Loucy (cell line): ENCODE measurements at regions not wholly inside any gene's neighbourhood (a gene's known extent, or its start where the extent isn't known, plus 50 kb on each side); places are given as distances from the start of the nearest gene placed in this dataset.

Source experiments
- H2AFZ ChIP-seq: fragments of 200-600 bp; sonication (generic); 2 replicates; pipeline ENCODE4 v1.6.0; 2016; ENCODE audit warnings: antibody characterized with exemption, mild to moderate bottlenecking, low read length, moderate library complexity
- H3F3A ChIP-seq: fragments of 200-600 bp; 2 replicates; pipeline ENCODE4 v1.6.0; 2016; ENCODE audit warnings: antibody characterized with exemption, low read depth, mild to moderate bottlenecking
- H3K27me3 ChIP-seq: fragments of 200-600 bp; sonication (generic); 2 replicates; pipeline ENCODE4 v1.6.1; 2014; ENCODE audit warnings: low read length, mild to moderate bottlenecking; ENCODE audit not compliant: insufficient read depth, poor library complexity, severe bottlenecking
- H3K36me3 ChIP-seq: fragments of 200-600 bp; sonication (generic); 2 replicates; pipeline ENCODE4 v1.6.1; 2016; ENCODE audit warnings: low read length; ENCODE audit not compliant: insufficient read depth
- H3K4me1 ChIP-seq: fragments of 200-600 bp; sonication (generic); 2 replicates; pipeline ENCODE4 v1.5.1; 2014; ENCODE audit warnings: low read length, mild to moderate bottlenecking; ENCODE audit not compliant: insufficient read depth, poor library complexity, severe bottlenecking
- H3K4me2 ChIP-seq: fragments of 200-600 bp; sonication (generic); 2 replicates; pipeline ENCODE4 v1.6.0; 2014; ENCODE audit warnings: antibody characterized with exemption, low read length, low read depth, mild to moderate bottlenecking; ENCODE audit not compliant: poor library complexity, severe bottlenecking
- H3K4me3 ChIP-seq: fragments of 200-600 bp; sonication (generic); 2 replicates; pipeline ENCODE4 v1.5.1; 2014; ENCODE audit warnings: low read length, mild to moderate bottlenecking, mixed read lengths; ENCODE audit not compliant: poor library complexity, severe bottlenecking
- H3K79me2 ChIP-seq: fragments of 200-600 bp; sonication (generic); 2 replicates; pipeline ENCODE4 v1.6.1; 2014; ENCODE audit warnings: low read length; ENCODE audit not compliant: insufficient read depth
- H3K9ac ChIP-seq: fragments of 200-600 bp; sonication (generic); 2 replicates; pipeline ENCODE4 v1.6.0; 2014; ENCODE audit warnings: mild to moderate bottlenecking, low read depth, low read length, moderate library complexity; ENCODE audit not compliant: poor library complexity, severe bottlenecking
- H3K9me2 ChIP-seq: fragments of 200-600 bp; sonication (generic); replicated peaks from 2 replicates; pipeline ENCODE4 v1.6.1; 2016; ENCODE audit warnings: low read depth, low read length, mixed read lengths
- H3K9me3 ChIP-seq: fragments of 200-600 bp; sonication (generic); 2 replicates; pipeline ENCODE4 v1.6.1; 2014; ENCODE audit warnings: mild to moderate bottlenecking, antibody characterized with exemption, low read length, low read depth; ENCODE audit not compliant: insufficient read depth
- H4K20me1 ChIP-seq: fragments of 200-600 bp; sonication (generic); 2 replicates; pipeline ENCODE4 v1.6.0; 2014; ENCODE audit warnings: antibody characterized with exemption, low read length, mild to moderate bottlenecking; ENCODE audit not compliant: insufficient read depth, poor library complexity, severe bottlenecking
- EZH2phosphoT487 ChIP-seq: fragments of 200-600 bp; IDR thresholded peaks from 2 replicates; pipeline ENCODE4 v1.6.1; 2018; ENCODE audit warnings: antibody characterized with exemption, mild to moderate bottlenecking, moderate library complexity, borderline replicate concordance
- TF ChIP-seq, protein P1 (sequence below): fragments of 200-600 bp; sonication (generic); conservative IDR thresholded peaks from 2 replicates; pipeline ENCODE4 v1.5.1; 2014; ENCODE audit warnings: mild to moderate bottlenecking, antibody characterized with exemption, low read length

DNA sequence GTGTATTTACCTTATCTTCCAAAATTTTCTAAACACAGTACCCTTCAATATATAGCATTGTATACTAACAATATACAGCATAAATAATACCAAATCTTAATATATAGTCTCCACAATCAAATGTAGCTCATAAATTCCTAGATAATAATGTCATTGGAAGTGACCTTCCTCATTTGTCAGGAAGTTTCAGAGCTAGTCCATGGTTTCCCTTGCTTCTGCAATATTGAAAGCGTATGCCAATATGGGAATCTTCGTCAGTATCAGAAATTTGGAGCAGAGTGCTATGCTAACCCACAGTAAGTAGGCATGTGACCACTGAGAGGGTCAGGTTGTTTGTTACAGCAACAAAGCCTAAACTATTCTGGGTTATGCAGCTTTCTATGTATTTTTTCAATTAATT is 774.9 kb upstream of the CDH10 start:
- Histone ChIP-seq H3K27me3 (no peaks in the 10 kb centered on the region), H3K4me1 (no peaks in the 10 kb centered on the region), H4K20me1 (no peaks in the 10 kb centered on the region), H3K9ac (no peak overlapping the region), H3F3A (no peaks in the 10 kb centered on the region), H3K4me2 (no peak overlapping the region), H3K79me2 (no peaks in the 10 kb centered on the region), H3K36me3 (no peaks in the 10 kb centered on the region), H3K9me2 (no peaks in the 10 kb centered on the region), H3K9me3 (no peaks in the 10 kb centered on the region), H3K4me3 (no peak overlapping the region), H2AFZ (no peak overlapping the region)
- TF ChIP-seq, protein P1, sequence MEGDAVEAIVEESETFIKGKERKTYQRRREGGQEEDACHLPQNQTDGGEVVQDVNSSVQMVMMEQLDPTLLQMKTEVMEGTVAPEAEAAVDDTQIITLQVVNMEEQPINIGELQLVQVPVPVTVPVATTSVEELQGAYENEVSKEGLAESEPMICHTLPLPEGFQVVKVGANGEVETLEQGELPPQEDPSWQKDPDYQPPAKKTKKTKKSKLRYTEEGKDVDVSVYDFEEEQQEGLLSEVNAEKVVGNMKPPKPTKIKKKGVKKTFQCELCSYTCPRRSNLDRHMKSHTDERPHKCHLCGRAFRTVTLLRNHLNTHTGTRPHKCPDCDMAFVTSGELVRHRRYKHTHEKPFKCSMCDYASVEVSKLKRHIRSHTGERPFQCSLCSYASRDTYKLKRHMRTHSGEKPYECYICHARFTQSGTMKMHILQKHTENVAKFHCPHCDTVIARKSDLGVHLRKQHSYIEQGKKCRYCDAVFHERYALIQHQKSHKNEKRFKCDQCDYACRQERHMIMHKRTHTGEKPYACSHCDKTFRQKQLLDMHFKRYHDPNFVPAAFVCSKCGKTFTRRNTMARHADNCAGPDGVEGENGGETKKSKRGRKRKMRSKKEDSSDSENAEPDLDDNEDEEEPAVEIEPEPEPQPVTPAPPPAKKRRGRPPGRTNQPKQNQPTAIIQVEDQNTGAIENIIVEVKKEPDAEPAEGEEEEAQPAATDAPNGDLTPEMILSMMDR = no peak
- no peak for TF ChIP-seq EZH2phosphoT487

DNA sequence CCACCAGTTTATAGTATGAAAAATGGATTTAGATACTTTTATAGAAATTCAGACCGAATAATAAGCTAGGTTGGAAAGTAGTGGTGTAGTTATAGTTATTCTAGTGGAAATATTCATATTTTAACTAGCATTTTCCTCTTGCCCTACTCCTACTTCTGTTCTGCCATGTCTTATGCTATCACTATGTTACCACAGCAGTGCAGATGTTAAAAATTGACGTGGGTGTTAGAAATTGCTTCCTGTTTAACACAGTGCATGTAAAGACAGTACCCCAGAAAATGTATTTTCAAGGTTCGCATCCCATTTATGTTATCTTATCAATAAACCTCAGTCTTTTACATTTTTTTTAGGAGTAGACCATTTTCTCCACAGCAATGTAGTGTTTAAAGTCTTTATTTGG is 774.2 kb upstream of the CDH10 start:
- no peaks in the 10 kb centered on the region for H3K36me3 ChIP-seq
- H4K20me1 ChIP-seq = no peaks in the 10 kb centered on the region
- no peaks in the 10 kb centered on the region for H3K9me2 ChIP-seq
- H3K4me2 ChIP-seq = no peak overlapping the region
- no peaks in the 10 kb centered on the region for H3K9me3 ChIP-seq
- TF ChIP-seq, protein P1 = no peak
- no peak for TF ChIP-seq EZH2phosphoT487
- no peak overlapping the region for H3K4me3 ChIP-seq
- H2AFZ ChIP-seq = no peak overlapping the region
- no peaks in the 10 kb centered on the region for H3K79me2 ChIP-seq
- H3K27me3 ChIP-seq = no peaks in the 10 kb centered on the region
- no peaks in the 10 kb centered on the region for H3F3A ChIP-seq
- H3K4me1 ChIP-seq = no peaks in the 10 kb centered on the region
- H3K9ac ChIP-seq = no peak overlapping the region

DNA sequence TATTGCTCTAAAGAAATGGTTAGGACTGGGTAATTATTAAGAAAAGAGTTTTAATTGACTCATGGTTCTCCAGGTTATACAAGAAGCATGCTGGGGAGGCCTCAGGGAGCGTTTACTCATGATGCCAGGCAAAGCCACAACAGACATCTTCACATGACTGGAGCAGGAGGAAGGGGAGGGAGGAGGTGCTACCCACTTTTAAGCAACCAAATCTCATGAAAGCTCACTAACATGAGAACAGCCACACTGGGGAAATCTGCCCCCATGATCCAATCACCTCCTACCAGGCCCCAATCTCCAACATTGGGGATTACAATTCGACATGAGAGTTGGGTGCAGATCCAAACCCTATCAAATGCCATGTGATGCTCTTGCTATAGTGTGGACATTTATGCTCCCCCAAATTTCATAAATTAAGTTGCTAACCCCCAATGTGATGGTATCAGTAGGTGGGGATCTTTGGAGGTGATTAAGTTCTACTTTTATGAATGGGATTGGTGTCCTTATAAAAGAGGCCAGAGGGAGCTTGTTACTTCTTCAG is 773.6 kb upstream of the CDH10 start:
- Histone ChIP-seq H3K4me3 (no peak overlapping the region), H3K4me1 (no peaks in the 10 kb centered on the region), H3F3A (no peaks in the 10 kb centered on the region), H2AFZ (no peak overlapping the region), H3K36me3 (no peaks in the 10 kb centered on the region), H3K9me3 (no peaks in the 10 kb centered on the region), H3K4me2 (no peak overlapping the region), H3K9me2 (no peaks in the 10 kb centered on the region), H4K20me1 (no peaks in the 10 kb centered on the region), H3K79me2 (no peaks in the 10 kb centered on the region), H3K27me3 (no peaks in the 10 kb centered on the region), H3K9ac (no peak overlapping the region)
- TF ChIP-seq EZH2phosphoT487 = no peak
- TF ChIP-seq, protein P1 = no peak
